B cell (primary cell): ENCODE measurements at regions not wholly inside any gene's neighbourhood (a gene's known extent, or its start where the extent isn't known, plus 50 kb on each side); places are given as distances from the start of the nearest gene placed in this dataset.

Experiments
- EZH2 ChIP-seq: IDR thresholded peaks from 2 replicates; pipeline ENCODE4 v1.6.1; 2012; ENCODE audit warnings: borderline replicate concordance, low read depth, mild to moderate bottlenecking, moderate library complexity, low read length; ENCODE audit not compliant: insufficient read depth, poor library complexity, severe bottlenecking
- TF ChIP-seq, protein P1 (sequence below): fragments of 200-600 bp; IDR thresholded peaks from one replicate; pipeline ENCODE4 v1.8.0; 2022; ENCODE audit warnings: antibody characterized with exemption, mild to moderate bottlenecking

DNA sequence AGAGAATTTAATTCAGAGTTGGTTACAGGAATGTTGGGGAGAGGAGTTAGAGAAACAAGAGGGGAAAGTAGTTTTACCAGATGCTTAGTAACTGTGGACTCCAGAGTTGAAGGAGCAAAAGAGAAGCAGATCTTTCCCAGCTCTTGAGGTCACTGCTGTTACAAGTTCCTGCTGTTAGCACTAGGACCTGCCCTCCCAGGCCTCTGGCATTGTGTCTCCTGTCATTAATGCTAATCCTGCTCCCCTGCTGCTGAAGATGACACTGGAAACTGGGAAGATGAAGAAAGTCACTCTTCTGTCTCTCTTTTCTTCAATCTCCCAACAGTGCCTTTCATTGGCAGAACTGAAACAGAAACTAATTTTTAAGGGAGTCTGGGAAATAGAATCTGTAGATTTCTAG is 845.6 kb downstream of the ADGRL2 start:
- TF ChIP-seq, protein P1, sequence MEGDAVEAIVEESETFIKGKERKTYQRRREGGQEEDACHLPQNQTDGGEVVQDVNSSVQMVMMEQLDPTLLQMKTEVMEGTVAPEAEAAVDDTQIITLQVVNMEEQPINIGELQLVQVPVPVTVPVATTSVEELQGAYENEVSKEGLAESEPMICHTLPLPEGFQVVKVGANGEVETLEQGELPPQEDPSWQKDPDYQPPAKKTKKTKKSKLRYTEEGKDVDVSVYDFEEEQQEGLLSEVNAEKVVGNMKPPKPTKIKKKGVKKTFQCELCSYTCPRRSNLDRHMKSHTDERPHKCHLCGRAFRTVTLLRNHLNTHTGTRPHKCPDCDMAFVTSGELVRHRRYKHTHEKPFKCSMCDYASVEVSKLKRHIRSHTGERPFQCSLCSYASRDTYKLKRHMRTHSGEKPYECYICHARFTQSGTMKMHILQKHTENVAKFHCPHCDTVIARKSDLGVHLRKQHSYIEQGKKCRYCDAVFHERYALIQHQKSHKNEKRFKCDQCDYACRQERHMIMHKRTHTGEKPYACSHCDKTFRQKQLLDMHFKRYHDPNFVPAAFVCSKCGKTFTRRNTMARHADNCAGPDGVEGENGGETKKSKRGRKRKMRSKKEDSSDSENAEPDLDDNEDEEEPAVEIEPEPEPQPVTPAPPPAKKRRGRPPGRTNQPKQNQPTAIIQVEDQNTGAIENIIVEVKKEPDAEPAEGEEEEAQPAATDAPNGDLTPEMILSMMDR, result no peak
- TF ChIP-seq EZH2, result no peak
